ENCODE measurements at regions not wholly inside any gene's neighbourhood (a gene's known extent, or its start where the extent isn't known, plus 50 kb on each side); places are given as distances from the start of the nearest gene placed in this dataset.
"Not testable (repeated sequence)": the region's sequence is repeated elsewhere in the genome, so short reads cannot be mapped to it uniquely, and the experiment has no call there.

DNA sequence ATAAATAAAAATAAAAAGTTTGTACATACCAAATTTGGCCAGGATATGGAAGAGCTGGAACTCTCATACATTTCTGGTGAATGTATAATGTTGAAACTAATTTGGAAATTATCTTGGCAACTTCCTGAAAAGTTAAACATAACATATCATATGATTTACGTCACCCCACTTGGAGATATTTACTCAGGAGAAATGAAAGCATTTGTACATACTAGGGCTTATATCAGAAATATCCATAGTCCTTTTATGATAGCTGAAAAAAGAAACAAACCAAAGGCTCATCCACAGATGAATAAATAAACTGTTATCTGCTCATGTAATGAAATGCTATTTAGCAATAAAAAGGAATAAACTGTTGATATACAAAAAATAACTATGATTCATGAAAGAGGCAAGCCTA is 318.2 kb upstream of the NRXN1 start:
- DNase-seq, result no peak

DNA sequence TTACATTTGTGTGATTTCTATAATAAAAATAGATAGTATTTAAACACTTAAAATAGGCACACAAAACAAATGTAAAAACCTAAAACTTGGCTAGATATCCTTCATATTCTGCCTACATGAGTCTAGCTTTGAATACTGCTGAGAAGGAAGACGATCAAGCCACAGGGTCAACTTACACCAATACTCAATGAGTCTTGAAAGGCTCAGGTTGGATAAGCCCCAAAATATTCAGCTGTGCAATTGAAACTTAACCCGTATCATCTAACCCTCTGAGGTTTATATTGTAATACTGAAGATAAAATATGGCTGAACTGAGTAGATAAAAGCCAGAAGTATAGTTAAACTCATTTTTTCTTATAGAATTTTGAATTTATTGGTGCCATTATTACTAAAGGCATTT is 313.0 kb upstream of the NRXN1 start:
- no peak for DNase-seq

DNA sequence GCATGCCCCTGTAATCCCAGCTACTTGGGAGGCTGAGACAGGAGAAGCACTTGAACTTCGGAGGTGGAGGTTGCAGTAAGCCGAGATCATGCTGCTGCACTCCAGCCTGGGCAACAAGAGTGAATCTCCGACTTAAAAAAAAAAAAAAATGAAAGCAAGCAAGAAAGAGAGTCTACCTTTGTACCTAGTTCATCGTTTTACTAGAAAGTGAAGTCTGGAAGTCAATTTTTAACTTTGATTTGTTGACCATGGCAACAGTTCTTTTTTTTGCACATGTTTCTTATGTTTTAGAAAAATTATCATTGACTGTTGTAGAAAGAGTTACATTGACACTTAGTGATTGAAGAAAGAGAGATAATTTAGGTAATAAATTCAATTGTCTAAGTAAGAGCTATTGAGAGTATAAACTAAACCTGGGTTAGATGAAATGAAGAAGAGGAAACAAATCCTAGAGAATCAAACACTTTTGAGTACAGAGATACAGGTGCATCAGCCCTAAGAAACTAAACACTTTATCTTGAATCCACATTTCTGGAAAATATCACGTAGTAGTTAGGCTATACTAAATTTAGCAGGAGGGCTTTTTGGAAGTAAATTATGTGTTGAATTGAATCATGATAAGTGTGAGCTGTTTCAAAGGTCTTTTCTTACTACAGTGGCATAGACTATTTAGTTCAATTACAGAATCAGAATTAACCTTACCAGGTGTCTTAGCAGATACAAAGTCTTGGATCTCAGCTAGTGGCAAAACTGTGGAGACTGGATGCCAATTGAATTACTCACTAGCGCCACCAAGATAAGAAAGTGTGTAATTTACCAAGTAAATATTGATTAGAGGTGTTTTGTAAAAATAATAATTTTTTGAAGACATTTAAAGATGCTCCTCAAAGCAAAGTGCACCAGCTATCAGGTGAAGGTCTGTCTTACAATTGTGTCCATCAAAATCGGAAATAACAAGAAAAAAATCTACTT is 303.4 kb upstream of the NRXN1 start:
- no peak for DNase-seq

DNA sequence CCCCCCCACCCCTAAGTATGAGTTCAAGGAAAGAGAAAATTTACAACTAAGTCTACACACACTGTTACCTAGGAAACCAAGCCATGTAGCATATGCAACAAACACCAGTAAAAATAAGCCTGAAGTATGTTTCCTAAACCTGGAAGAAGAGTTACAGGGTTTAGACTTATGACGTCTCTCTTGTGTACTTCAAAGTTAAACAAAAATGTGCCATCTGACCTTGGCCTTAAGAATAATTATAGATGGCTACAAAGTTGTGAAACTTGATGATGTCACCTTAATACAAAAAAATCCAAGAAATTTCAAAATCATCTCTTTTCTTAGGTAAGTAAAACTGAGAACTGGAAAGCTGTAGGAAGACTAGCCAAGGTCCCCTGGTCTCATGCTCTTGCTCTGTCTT is 297.6 kb upstream of the NRXN1 start:
- no peak for DNase-seq

DNA sequence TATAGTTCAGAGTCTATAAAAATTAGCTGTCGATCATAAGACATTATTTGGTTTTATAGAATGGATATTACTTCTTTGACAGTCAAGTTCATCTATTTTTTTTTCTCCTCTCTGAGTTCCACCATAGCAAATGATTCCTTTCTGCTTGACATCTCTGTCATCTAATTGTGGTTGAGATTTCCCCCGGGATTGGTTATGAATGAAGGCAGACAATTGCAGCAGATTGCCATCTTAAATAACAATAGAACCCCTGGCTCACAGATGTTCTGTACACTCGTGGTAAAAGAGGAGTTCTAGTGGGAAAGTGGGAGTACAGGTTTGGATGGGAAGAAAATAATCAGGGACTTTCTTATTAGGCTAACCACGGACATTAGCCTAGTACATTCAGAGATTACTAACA is 292.1 kb upstream of the NRXN1 start:
- DNase-seq, result no peak

DNA sequence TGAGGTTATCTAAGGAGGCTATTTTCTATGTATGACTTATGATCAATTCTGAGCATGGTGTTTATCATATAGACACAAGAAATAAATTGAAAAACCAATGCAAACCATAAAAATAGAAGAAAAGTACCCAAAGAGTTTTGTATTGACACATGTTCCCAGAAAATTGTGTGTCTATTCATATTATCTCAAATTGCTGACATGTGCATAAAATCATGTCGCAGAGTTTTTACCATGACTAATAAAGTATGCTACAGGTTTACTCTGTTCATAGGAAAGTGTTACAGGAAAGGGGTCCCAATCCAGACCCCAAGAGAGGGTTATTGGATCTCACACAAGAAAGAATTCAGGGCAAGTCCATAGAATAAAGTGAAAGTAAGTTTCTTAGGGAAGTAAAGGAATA is 290.7 kb upstream of the NRXN1 start:
- no peak for DNase-seq

DNA sequence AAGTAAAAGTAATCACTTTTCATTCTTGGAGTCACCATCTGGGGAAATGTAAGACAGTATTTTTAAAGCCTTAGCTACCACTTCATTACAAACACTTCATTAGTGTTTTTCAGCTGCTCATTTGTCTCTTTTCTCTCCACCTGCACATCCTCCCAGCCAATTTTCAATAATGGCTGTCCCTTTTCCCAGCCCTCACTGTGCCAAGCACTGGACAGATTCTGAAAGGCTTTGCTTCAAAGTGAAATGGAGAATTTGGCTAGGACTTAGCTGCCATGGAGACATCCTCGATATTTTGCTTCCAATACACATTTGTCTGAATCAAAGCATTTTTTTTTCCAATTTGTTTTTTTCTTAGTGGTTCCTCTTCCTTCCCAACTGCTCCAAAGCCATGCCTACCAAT is 272.4 kb upstream of the NRXN1 start:
- no peak for DNase-seq

DNA sequence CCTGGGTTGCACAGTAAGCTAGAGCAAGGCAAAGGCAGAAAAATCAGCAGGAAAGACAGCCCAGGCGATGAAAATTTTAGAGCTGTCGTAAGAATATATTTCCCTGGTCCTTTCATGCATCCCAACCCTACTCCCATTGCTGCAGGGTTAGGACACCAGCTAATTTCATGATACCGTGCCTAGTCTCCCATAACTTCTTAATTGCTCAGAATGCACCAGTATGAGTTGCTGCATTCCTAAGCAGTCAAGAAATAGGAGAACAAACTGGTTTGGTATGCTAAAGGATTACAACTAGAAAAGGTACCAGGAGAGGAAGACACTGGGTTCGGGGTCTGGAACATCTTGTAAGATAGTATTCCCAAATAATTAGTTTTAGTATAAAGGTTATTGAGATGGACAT is 269.4 kb upstream of the NRXN1 start:
- DNase-seq, result no peak

DNA sequence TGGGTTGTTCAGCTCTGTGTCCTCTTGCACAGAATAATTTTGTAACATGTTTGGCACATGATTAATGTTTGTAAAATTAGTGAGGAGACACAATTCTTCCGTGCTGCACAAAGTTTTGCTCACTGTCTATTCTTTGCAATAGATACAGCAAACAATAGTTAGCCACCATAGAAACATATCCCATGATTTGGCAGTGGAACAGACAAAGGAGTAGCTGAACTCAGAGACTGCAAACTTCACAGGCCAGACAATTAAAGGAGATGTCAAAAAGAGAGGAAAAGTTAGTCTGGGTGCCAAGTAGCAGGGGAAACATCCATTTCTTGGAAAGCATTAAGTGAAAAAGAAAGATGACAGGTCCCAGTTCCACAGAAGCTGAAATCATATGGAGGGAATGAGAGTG is 267.4 kb upstream of the NRXN1 start:
- DNase-seq, result no peak

DNA sequence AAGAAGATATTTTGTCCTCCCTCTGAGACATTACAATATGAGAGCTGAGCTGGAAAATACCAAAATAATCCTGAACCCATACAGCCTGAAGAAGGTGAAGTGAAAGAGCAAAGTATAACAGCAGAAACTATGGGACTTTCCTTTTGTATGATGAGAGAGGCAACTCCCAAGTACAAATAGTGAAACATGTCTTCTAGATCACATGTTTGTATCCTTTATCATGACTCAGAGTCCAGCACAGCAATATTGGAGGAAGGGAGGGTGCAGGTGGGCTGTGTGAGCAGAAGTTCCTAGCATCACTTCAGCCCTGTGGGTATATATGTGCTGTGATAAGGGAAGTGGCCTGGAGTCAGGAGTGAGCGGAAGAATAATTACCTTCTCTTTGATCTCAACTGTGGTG is 265.6 kb upstream of the NRXN1 start:
- no peak for DNase-seq

DNA sequence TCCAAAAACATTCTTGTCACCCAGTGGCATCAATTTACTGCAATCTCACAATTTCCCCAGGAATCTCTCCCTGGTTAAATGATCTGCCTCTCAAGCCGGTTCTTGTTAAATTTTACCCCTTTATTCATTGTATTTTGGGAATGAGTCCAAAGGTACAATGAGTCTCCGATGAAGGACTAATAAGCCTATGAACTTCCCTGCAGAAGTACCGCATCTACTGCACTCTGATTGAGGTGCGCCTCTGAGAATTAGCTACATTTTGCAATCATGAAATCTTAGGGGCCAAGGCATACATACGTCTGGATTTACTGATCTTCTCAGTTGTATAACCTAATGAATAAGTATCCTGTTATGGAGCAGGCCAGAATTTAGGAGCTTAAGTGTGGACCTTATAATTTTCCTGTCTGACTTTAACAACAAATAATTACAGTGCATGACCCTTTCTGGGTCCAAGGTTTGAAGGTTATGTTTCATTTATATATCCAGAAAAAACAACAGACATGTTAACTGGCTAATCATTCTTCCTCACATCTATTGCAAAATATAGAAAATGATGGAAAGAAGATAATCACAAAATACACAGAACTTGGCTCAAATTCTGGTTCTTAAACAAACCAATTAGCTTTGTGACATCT is 261.8 kb upstream of the NRXN1 start:
- no peak for DNase-seq

DNA sequence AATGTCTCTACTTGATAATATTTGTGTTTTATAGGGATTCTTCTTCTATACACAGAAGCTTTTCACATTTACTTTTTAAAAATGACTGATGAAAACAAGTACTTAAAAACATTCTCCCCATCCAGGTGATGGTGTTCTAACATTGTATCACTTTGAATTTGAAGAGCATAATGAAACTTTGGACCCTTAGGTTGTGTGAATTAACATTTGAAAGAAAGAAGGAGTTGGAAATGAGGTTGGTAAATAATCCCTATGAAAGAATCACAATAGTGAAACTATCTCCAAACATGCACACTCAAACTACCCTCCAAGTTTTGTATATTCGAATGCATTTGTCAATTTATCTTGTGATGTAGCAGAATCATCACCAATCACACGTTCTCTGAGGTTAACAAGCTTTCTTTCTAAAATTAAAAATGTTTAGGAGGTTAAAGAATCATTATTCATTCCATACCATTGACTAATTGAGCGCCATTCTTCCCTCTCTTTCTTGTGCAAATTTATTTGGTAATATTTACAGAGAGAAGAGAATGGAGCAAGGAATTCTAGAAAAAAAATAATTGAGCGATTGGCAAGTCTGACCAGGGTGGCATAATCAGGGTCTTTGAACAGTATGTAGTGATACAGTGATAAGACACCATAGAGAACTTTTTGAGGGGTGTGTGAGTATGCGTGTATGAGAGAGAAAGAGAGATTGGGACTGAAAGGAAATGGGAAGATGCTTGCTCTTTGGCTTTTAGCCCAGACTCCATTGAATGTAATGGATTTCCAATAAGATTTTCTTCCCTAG is 260.0 kb upstream of the NRXN1 start:
- no peak for DNase-seq

DNA sequence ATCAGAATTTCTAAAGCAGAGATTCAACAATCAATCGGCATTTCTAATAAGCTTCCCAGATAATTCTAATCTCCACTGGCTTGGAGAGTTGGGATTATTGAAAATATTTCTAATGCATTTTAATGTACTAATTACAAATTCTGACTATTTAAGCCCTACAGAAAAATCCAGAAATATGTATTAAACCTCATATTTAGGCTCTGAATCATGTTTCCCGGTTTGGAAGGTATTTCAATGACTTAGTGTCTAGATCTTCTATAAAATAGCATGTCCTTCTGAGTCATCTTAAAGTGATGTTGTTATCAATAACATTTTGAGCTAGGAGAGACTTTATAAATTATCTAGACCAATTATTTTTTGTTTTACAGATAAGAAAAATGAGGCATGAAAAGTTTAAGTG is 258.8 kb upstream of the NRXN1 start:
- DNase-seq, result no peak

DNA sequence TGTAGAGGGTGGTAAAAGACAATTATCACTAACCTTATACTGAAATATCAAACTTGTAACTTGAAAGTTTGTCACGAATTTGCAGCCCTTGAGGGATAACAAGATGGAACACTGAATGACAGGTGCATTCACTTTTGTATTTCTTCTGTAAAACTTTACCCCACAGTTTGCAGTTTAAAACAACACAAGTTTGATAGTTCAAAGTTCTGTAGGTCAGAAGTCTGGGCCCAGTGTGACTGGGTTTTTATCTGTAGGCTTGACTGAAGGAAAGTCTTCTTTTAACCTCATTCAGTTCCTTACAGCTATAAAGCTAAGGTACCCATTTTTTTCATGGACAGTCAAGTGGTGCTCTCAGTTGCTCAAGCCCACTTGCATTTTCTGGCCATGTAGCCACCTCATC is 257.1 kb upstream of the NRXN1 start:
- DNase-seq, result no peak

DNA sequence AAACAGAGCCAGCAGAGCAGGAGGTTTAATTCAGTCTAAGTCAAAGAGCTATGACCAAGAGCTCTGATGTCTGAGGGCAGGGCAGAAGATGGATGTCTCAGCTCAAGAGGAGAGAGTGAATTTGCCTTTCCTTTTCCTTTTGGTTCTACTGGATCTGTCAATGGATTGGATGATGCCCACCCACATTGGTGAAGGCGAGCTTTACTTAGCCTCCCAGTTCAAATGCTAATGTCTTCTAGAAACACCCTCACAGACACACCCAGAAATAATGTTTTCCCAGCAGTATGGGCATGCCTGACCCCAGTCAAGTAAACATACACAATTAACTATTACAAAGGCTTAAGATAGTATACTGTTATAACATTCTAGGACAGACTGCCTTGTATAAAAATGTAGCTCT is 236.3 kb upstream of the NRXN1 start:
- DNase-seq, result no peak

DNA sequence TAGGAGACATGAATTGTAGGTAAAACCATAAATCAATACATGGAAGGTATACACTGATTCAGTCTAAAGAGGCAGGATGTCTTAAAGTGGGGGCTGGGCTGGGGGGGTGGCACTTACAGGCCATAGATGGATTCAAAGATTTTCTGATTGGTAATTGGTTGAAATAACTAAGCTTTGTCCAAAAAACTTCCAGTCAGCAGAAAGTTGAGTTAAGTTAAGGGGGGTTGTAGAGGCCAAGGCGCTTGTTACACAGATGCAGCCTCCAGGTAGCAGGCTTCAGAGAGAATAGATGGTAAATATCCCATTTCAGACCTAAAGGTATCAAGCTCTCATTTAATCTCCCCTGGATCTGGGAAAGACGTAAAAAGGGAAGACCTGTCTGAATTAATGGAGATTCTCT is 233.6 kb upstream of the NRXN1 start:
- DNase-seq, result no peak

DNA sequence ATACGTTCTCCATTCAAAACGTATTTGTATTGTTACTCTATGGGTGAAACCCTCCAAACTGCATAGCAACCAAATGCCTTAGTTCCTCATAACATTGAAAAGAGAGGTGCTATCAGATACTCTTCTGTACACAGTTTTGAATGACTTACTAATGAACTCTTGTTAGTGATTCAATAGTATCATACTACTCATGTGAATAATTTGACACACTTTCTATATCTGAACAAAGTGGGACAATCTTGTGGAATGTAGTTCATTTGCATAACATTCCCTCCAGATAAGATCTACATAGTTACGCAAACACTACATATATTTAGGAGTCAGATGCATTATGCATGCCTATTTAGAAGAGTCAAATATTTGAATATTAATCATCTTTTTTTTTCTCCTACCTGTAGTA is 232.0 kb upstream of the NRXN1 start:
- DNase-seq, result no peak

DNA sequence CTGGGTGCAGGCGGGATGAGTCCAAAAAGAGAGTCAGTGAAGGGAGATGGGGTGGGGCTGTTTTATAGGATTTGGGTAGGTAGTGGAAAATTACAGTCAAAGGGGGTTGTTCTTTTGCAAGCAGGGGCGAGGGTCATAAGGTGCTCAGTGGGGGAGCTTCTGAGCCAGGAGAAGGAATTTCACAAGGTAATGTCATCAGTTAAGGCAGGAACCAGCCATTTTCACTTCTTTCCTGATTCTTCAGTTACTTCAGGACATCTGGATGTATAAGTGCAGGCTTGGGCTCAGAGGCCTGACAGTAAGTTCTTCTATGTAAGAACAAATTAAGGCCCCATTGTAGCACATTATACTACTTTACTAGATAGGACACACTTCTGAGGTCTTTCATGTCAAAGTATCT is 231.2 kb upstream of the NRXN1 start:
- not testable (repeated sequence) for DNase-seq

DNA sequence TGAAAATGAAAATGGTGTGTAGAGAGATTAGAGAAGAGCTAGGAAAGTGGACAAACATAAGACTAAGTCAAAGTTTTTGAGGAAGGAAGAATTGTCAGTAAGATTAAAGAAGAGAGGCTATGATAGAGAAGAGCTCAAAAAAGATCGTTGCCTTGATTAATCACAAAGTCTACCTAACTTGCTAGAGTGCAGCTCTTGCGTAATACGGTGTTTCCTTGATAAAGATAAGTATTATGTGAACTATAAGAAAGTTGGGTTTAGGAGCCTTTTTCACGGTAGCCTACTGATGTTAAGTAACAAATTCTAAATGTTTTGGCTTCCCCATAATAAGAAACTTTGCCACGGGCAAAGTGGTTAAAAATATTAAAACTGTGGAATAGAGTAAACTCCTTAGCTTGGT is 226.4 kb upstream of the NRXN1 start:
- DNase-seq, result no peak

DNA sequence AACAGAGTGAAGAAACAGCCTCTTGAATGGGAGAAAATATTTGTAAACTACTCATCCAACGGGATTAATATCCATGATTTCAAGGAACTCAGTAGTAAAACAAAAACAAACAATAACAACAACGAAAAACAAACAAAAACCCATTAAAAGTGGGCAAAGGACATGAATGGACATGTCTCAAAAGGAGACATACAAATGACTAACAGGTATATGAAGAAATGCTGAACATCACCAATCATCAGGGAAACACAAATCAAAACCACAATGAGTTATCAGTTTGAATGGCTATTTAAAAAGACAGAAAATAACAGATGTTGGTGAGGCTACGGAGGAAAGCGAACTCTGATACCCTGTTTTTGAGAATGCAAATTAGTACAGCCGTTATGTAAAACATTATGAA is 224.8 kb upstream of the NRXN1 start:
- no peak for DNase-seq

DNA sequence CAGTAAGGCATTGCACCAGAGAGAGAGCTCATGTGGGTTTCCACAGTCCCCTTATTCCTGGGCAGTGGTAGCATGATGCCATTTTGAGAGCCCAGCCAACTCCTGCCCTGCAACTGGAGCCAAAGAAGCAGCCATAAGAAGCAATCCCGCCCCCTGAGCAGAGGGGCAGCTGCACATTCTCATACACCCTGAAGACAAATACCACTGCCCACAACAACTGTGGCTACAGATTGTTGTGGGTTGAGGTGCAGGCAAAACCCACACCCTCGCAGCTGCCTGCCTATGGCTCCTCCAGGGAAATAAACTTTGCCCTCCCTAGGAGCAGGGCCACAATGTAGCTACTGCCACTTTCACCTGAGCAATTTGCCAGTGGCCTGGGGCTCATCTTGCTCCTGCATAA is 219.4 kb upstream of the NRXN1 start:
- no peak for DNase-seq

DNA sequence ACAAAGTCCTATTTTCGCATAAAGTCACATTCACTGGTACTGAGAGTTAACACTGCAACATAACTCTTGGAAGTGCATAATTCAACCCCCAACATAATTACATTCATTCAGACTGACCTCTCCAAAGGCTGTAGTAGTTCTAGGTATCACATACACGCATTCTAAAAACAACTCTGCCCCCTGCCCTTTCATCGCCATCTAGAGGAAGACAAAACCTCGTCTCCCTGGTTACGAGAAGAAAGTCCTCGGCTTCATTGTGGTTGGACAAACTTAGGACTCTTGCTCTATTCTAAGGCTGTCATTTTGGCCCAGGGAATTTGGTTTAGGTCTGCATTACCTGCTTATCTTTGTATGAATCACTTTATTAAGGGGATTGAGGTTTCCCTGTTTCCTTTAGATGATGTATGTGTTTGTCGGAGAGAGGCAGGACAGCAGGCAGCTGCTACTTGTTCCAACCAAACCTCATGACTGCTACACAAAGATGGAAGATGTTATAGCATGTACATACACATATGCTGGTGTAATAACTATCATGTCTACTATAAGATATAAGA is 215.4 kb upstream of the NRXN1 start:
- no peak for DNase-seq

DNA sequence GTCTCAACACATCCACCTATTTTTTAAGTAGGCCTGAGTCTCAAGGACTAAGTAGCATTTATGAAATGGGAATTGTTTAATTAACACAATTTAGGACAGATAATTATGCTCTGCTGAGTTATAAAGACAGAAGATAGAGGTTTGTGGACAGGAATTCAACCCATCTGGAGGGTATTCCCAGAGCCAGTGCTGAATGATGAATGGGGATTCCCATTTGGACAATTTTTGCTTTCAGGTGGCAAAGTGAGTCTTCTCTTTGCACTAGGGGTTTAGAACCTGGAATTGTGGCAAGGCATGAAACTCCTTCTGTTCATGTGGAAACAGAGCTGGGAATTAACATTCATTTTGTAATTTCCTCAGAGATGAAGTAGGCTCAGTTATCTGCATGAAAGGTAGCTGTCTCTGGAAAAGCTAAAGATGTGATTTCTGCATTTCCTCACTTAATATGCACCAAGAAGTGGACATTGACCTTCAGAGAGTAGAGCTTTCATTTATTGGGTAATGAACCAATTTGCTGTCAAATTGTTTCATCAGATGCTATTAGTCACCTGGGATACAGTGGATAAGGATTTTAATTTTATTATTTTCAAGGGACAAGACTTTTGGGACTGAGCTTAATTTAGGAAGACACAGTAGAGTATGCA is 212.1 kb upstream of the NRXN1 start:
- no peak for DNase-seq
